DMS153 treated with DMSO at 0.1 percent for 48 hours (cell line): ENCODE measurements at regions not wholly inside any gene's neighbourhood (a gene's known extent, or its start where the extent isn't known, plus 50 kb on each side); places are given as distances from the start of the nearest gene placed in this dataset.

Source experiments
- DNase-seq: peaks from one replicate; lab custom pipeline; 2025; ENCODE audit not compliant: unreplicated experiment; lab: John Stamatoyannopoulos, UW

GRCh38 chr1:95427525-95427924 is 193.5 kb downstream of the RWDD3 start:
- DNase-seq: no peak

GRCh38 chr1:95431235-95431634 is 197.2 kb downstream of the RWDD3 start:
- no peak for DNase-seq

DNA sequence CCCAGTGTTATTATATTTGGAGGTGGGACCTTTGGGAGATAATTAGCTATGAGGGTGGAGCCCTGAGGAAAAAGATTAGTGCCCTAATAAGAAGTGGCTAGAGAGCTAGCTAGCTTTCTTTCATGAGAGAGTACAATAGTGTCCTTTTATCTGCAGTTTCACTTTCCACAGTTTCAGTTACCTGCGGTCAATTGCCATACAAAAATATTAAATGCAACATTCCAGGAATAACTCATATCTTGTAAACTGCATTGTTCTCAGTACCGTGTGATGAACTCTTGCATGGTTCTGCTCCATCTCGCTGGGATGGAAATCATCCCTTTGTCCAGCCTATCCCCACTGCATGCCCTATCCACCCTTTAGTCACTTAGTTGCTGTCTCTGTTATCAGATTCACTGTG is 201.6 kb downstream of the RWDD3 start:
- DNase-seq: no peak

GRCh38 chr1:95437011-95437410 is 203.0 kb downstream of the RWDD3 start:
- no peak for DNase-seq

- no peak for DNase-seq
Measured at GRCh38 chr1:95437781-95438180, 203.8 kb downstream of the RWDD3 start.

DNA sequence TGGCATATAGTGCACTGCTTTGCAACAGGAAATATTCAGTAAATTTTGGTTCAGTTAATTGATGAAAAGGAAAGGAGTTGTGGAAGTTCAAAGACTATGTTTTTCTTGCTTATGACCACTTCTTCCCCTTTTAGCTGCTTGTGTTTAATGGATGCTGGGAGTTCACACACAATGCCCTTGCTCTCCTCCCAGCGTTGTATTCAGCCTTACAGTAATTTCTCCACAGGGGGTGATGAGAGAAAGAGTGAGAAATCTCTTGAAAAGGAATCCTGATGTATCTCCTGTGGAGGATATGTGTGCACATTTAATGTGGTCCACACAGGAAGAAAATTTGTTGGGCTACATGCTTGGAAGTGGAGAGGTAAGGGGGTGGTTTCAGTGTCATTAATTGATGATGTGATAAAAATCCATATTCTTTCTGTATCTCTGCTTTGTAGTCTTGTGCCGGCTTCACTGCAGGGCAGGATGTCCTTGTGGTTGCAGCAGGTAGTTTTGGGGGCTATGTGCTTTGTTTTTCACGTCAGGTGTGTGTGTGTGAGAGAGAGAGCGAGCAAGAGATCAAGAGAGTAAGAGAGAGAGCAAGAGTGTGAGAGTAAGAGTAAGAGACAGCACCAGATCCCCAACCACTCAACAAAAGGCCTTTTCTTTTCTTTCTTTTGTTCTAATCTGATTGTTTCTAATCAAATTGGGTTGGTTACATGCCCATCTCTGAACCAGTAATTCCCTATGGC is 204.4 kb downstream of the RWDD3 start:
- DNase-seq: no peak

DNA sequence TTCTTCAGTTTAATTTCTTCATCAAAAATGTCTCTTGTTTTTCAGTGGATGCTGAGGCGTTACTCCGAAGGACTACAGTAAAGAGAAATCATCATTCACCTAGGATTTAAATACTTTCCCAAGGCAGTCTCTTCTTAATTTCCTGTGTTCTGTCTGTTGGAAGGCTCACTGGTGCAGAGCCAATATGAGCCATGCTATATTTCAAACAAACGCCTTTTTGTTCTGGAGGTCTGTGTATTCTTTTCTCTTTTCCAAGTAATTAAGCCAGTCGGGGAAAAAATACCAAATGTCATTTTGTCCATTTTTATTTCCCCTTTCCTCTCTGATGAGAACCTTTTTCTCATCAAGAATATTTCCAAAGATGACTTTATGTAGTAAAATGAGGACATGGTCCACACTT is 206.5 kb downstream of the RWDD3 start:
- DNase-seq: no peak

DNA sequence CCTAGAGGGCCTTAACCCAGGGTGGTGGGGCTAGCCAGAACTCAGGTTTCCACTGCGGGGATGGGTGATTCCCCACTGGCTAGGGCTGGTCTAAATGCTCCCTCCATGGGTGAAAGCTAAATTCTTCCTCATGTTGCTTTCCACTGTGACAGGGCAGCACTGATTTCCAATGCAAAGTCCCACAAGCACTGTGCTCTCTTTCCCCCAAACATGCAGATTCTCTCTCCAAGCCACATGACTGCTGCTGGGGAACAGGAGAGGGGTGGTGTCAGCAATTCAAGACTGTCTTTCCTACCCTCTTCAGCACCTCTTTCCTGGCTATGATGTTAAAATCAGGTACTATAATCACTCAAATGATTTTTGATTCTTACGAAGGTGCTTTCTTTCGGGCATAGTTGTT is 215.5 kb downstream of the RWDD3 start:
- no peak for DNase-seq

GRCh38 chr1:95451054-95451453 is 217.0 kb downstream of the RWDD3 start:
- DNase-seq: no peak

DNA sequence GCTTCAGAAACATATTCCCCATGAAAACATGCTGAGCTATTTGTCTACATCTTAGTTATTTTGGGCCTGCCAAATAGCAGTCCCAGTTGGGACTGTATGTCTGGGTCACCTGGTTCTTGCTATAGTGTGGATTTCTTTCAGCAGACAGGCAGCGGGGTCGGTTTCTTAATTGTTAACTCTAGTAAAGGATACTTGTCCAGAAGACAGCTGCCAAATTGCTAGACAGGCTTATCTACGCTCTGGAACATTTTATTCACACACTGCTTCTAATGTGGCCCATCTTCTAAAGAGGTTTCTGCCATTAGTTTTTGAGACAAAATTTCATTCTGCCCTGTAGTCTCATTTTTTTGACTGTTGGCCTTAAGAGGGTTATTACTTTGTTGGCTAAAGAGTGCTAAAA is 217.9 kb downstream of the RWDD3 start:
- DNase-seq: no peak

- DNase-seq: no peak
Measured at GRCh38 chr1:95453053-95453452, 219.0 kb downstream of the RWDD3 start.

GRCh38 chr1:95467036-95467435 is 233.0 kb downstream of the RWDD3 start:
- no peak for DNase-seq

GRCh38 chr1:95475686-95476457 is 241.9 kb downstream of the RWDD3 start:
- DNase-seq: no peak

- no peak for DNase-seq
Measured at GRCh38 chr1:95496307-95496706, 262.3 kb downstream of the RWDD3 start.

- no peak for DNase-seq
Measured at GRCh38 chr1:95496773-95497172, 262.8 kb downstream of the RWDD3 start.

DNA sequence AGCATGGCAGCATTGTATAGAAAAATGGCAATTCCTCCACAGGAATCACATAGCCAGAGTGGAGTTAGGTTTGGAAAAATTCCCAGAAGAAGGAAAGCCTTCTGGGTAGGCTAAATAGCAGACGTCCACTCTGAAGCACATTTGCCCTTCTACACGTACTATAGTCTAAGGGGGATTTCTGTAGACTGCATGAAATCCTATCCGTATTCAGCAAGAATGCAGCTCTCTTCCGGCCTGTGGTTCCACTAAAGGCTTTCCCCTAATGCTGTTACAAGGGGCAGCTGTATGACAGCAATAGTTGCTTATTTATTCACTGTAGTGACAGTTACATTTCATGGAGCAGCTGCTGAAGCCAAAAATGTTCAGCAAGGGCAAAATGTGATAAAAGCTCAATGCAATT is 263.6 kb downstream of the RWDD3 start:
- DNase-seq: no peak

DNA sequence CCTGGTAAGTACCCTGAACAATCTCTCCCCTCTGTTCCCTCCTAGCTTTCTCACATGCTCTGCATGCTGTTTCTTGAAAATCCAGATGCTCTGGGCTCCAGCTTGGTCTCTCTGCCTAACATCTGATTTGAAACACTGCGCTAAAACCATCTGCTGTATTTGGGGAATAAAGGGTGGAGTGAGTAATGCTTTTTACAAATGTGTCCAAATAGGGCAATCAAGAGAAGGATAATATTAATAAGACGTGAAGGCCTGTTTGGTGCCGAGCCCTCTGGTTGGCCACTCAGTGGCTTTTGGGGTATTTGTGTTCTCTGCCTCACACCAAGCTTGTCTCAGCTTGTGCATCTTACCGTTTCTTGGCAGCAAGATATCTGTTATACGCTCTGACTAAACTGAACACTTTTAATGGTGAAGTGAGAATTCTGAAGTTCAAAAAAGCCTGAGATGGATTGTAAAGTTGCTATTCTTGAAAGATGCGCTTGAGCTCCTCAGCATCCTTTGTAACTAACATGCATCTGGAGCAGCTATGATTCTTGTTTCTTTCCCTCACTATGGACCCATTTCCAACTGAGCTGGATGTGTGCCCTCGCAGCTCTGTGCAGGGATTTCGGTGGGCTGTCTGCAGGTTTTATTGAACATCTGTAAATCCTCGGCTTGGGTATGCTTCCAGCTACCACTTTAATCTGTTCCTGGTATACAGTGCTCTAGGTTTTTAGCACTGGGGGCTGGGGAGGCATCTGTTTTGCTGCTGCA is 269.4 kb downstream of the RWDD3 start:
- DNase-seq: no peak

- no peak for DNase-seq
Measured at GRCh38 chr1:95504321-95504720, 270.3 kb downstream of the RWDD3 start.

DNA sequence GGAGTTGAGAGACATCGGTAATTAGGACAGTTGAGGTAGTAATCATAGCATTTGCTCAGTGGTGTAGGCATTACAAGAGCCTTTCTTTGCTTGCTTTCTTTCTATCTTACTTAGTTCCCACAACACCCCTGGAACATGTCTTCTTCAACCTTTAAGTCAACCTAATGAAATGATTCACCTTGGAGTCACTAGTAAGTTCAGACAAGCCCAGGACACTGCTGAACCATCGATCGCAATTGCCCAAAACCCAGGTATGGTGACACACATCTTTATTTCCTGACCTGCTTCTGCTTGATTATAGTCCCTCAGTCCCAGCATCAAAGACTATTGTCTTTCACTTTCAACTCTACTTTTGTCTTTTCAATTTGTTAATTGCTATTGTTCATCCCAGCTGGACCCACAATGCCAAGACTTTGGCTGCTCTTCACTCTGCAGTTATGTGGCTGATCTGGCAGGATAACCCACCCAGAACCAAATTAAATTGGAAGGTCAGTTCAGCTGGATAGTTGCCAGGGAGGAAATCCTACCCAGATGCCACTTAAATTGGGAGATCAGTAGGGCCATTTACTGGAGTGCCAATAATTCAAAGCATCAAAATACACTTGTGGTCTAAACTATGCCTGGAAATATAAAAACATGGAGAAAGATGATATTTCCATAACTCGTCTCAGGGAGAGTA is 272.9 kb downstream of the RWDD3 start:
- no peak for DNase-seq

GRCh38 chr1:95509989-95510388 is 276.0 kb downstream of the RWDD3 start:
- no peak for DNase-seq

- DNase-seq: no peak
Measured at GRCh38 chr1:95512925-95513324, 278.9 kb downstream of the RWDD3 start.
